Mucosa of rectum (tissue), 2 donors: ENCODE measurements at regions not wholly inside any gene's neighbourhood (a gene's known extent, or its start where the extent isn't known, plus 50 kb on each side); places are given as distances from the start of the nearest gene placed in this dataset.
"Not testable (repeated sequence)": the region's sequence is repeated elsewhere in the genome, so short reads cannot be mapped to it uniquely, and the experiment has no call there.

Experiments used
- H3K27ac ChIP-seq, 2 donors: one replicate each; pipeline ENCODE4 v1.7.0; 2013; ENCODE audit warnings: inconsistent platforms in 2 of 2, low read depth in 2 of 2, low read length in 2 of 2
- H3K27me3 ChIP-seq, 2 donors: one replicate each; pipeline ENCODE4 v1.7.0; 2013; ENCODE audit warnings: low read length in 2 of 2; ENCODE audit not compliant: control insufficient read depth in 2 of 2, insufficient read depth in 2 of 2
- H3K36me3 ChIP-seq, 2 donors: one replicate each; pipeline ENCODE4 v1.7.0; 2013; ENCODE audit warnings: low read length in 2 of 2; ENCODE audit not compliant: control insufficient read depth in 2 of 2, insufficient read depth in 2 of 2
- H3K4me1 ChIP-seq, 2 donors: one replicate each; pipeline ENCODE4 v1.7.0; 2013; ENCODE audit warnings: low read length in 2 of 2, mild to moderate bottlenecking in 1 of 2; ENCODE audit not compliant: control insufficient read depth in 2 of 2, insufficient read depth in 2 of 2
- H3K4me3 ChIP-seq, 2 donors: one replicate each; pipeline ENCODE4 v1.7.0; 2013; ENCODE audit warnings: low read length in 2 of 2
- H3K9ac ChIP-seq, 2 donors: one replicate each; pipeline ENCODE4 v1.7.0; 2013; ENCODE audit warnings: low read length in 2 of 2, low read depth in 1 of 2, mild to moderate bottlenecking in 1 of 2
- H3K9me3 ChIP-seq, 2 donors: one replicate each; pipeline ENCODE4 v1.7.0; 2013; ENCODE audit warnings: low read length in 2 of 2; ENCODE audit not compliant: control insufficient read depth in 2 of 2
- donor health status: healthy.
- donor health status: Normal muscosa, but diverticular disease.

DNA sequence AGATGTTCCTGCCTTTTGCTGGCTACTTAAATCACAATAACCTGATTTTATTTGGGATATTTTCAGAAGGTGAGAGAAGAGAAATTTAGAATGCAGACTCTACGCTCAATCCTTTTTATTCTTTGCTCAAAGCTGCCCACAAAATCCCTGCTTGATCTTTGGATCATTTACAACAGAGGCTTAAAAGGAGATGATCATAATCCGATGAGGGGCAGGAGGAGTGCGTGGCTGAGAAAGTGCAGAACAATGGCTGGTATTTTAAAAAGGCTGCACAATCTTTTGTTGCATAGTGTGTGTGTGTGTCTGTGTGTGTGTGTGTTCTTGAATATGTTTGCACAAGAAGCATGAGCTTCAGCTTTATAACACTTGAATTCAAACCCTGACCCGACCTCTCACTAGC lies 256.3 kb upstream of the MYT1L start:
- H3K9me3 ChIP-seq = peaks cover 2% of the 10 kb centered on the region in 2 donors
- H3K4me3 ChIP-seq = no peak overlapping the region
- no peaks in the 10 kb centered on the region for H3K27me3 ChIP-seq
- H3K9ac ChIP-seq = no peak overlapping the region
- H3K4me1 ChIP-seq = no peaks in the 10 kb centered on the region
- no peak overlapping the region for H3K27ac ChIP-seq
- H3K36me3 ChIP-seq = no peaks in the 10 kb centered on the region

DNA sequence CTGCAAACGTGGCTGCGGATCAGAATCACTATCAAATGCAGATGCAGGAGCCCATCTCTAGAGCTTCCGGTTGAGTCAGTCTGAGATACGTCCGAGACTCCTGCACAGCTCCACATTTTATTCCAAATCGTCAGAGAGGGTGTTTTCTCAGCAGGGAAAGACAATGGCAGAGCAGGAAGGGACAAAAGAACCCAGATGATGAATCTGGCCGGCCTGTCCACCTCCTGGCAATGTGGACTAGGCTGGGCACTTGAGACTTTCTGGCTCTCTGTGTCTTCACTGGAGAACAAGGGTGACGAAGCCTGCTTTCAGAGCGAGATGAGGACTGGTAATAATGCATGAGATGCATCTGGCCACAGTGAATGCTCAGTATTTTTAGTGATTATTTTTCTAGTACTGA lies 255.9 kb upstream of the MYT1L start:
- H3K4me3 ChIP-seq = no peak overlapping the region
- no peaks in the 10 kb centered on the region for H3K27me3 ChIP-seq
- peaks cover 2% of the 10 kb centered on the region in 2 donors for H3K9me3 ChIP-seq
- H3K9ac ChIP-seq = no peak overlapping the region
- H3K4me1 ChIP-seq = no peaks in the 10 kb centered on the region
- no peak overlapping the region for H3K27ac ChIP-seq
- H3K36me3 ChIP-seq = no peaks in the 10 kb centered on the region

DNA sequence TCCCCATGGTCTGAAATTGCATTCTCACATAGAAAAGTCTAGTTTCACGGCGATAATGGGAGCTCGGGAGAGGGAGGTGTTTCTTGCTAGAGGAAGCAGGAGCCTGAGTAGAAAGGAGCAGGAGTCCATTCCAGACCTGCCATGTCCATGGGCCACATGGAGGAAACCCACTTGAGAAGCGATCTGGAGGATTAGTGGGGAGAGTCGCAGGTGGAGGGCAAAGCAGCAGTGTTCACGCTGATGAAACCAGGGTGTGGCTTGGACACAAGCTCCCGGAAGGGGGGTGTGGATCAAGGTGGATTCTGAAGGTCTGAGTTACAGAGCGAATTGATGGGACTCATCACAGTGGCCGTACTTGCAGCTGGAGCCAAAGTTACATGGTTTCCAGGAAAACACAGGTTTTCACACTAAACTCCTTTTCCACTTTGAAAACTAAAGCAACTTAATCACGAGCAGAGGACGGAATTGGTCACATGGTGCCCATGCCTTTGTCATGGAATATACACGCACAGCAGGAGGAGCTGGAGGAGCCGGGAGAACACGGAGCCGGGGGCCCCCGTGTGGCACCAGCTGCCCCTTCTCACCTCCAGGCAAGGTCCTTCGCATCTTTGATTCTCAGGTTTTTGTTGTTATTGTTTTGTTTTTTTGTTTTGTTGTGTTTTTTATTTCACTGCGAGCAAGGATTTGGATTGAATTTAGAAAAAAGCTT lies 255.1 kb upstream of the MYT1L start:
- no peaks in the 10 kb centered on the region for H3K27me3 ChIP-seq
- H3K4me1 ChIP-seq = no peaks in the 10 kb centered on the region
- no peak overlapping the region for H3K9ac ChIP-seq
- H3K36me3 ChIP-seq = no peaks in the 10 kb centered on the region
- H3K9me3 ChIP-seq = peaks cover 2% of the 10 kb centered on the region in 2 donors
- no peak overlapping the region for H3K27ac ChIP-seq
- H3K4me3 ChIP-seq = no peak overlapping the region

DNA sequence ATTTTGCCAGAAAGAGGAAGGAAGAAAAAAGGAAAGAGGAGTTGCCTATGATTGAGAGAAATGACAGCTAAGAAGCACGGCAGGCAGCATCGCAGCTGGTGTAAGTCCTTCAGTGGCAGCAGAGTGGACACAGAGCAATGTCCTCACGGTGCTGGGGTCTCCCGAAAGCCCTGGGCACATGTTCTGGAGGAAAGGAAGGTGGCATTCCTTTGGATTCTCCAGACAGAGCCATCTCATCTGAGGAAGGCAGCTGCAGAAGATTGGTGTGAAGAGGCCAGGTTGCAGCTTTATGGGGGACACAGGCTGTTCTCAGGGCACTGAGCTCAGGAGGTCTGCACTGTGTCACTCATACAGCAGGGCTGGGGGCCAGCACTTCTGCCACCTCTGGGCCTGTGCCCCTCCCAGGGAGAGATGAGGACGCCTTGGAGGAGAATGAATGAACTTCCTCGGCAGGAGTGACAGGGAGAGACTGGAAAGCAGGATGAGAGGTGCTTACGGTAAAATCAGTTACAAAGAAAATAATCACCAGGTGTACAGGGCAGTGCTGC lies 252.0 kb upstream of the MYT1L start:
- Histone ChIP-seq H3K36me3 (no peaks in the 10 kb centered on the region), H3K9ac (no peak overlapping the region), H3K4me1 (no peaks in the 10 kb centered on the region), H3K9me3 (peaks cover 0 to 2% of the 10 kb centered on the region in 2 donors), H3K4me3 (no peak overlapping the region), H3K27ac (no peak overlapping the region), H3K27me3 (no peaks in the 10 kb centered on the region)

DNA sequence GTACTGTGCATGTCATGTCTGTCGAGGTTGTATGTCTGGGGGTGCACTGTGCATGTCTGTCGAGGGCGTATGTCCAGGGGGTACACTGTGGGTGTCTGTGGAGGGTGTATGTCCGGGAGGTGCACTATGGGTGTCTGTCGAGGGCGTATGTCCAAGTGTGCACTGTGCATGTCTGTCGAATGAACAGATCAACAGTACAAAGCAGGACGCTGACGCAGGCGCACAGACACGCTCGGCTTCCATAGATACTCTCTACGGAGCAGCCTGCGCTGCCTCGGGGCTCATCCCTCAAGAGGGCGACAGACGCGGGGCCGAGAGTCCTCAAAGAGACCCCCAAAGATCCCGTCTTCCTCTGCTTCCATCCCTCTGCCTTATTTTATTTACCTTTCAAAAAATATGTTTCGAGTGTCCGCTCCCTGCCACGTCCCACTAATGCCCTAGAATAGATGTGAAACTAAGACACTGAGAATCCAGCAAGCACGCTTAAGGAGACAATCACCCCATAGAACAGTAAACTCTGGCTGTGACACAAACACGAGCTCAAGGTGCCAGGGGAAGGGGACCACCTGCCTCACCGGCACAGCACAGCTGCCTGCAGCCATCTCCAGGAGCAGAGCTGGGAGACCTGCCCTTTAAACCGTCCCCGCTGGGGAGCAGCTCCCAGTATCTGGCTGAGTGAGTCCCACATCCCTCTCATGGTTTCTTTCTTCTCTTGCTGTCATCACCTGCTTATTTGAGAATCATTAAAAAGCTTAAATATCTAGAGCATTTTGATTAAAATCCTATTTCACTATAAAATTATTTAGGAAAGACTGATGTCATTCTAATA lies 250.5 kb upstream of the MYT1L start:
- H3K27ac ChIP-seq = no peak overlapping the region
- no peaks in the 10 kb centered on the region for H3K27me3 ChIP-seq
- peaks cover 0 to 2% of the 10 kb centered on the region in 2 donors for H3K9me3 ChIP-seq
- H3K9ac ChIP-seq = no peak overlapping the region
- no peaks in the 10 kb centered on the region for H3K4me1 ChIP-seq
- H3K4me3 ChIP-seq = no peak overlapping the region
- no peaks in the 10 kb centered on the region for H3K36me3 ChIP-seq

DNA sequence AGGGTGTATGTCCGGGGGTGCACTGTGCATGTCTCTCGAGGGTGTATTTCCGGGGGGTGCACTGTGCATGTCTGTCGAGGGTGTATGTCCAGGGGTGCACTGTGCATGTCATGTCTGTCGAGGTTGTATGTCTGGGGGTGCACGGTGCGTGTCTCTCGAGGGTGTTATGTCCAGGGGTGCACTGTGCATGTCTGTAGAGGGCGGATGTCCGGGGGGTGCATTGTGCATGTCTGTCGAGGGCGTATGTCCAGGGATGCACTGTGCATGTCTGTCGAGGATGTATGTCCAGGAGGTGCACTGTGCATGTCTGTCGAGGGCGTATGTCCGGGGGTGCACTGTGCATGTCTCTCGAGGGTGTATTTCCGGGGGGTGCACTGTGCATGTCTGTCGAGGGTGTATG lies 249.8 kb upstream of the MYT1L start:
- not testable (repeated sequence) for H3K9ac ChIP-seq, H3K27me3 ChIP-seq, H3K36me3 ChIP-seq, H3K9me3 ChIP-seq, H3K4me1 ChIP-seq, H3K27ac ChIP-seq, H3K4me3 ChIP-seq

DNA sequence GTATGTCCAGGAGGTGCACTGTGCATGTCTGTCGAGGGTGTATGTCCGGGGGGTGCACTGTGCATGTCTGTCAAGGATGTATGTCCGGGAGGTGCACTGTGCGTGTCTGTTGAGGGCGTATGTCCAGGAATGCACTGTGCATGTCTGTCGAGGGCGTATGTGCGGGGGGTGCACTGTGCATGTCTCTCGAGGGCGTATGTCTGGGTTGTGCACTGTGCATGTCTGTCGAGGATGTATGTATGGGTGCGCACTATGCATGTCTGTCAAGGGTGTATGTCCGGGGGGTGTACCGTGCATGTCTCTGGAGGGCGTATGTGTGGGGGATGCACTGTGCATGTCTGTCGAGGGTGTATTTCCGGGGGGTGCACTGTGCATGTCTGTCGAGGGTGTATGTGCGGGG lies 249.3 kb upstream of the MYT1L start:
- Histone ChIP-seq H3K9ac (no peak overlapping the region), H3K27me3 (no peaks in the 10 kb centered on the region), H3K9me3 (no peaks in the 10 kb centered on the region), H3K4me3 (no peak overlapping the region), H3K4me1 (no peaks in the 10 kb centered on the region), H3K36me3 (no peaks in the 10 kb centered on the region), H3K27ac (no peak overlapping the region)

DNA sequence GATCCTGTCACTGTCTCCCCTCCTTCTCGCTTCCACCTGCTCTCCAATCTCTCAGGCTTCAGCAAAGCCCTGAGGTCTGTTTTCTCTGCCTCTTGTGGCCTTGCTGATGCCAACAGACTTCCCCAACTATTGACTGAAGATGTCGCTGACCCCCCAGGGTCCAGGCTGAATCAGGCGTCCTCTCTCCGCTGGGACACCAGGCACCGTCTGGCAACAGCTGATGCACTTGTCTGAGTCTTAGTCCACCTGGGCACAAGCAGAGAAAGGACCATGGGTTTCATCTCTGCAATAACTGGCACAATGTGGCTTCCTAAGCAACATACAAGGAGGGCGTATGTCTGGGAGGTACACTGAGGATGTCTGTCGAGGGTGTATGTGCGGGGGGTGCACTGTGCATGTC lies 248.7 kb upstream of the MYT1L start:
- no peak overlapping the region for H3K4me3 ChIP-seq
- H3K36me3 ChIP-seq = no peaks in the 10 kb centered on the region
- H3K4me1 ChIP-seq = no peaks in the 10 kb centered on the region

DNA sequence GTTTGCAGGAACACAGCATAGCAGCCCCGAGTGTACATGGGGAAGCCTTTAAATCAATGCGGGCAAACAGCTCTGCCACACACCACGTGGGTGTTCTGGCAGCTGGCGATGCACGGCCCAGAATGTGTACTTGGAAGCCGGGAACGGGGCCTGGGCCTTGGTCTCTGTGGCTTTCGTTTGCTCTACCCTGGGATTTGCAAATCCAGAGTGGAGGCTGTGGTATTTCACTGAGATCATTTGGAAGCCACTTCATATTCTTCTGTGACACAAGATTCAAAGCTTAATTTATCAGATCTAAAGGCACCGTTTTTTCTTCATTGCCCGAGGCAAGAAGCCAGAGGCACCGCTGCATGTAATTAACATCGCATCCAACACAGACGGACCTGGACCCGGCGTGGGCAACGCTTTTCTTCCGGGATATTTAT lies 246.3 kb upstream of the MYT1L start:
- Histone ChIP-seq H3K36me3 (no peaks in the 10 kb centered on the region), H3K27me3 (no peaks in the 10 kb centered on the region), H3K9ac (no peak overlapping the region), H3K4me1 (no peaks in the 10 kb centered on the region), H3K9me3 (peaks cover 4 to 15% of the 10 kb centered on the region in 2 donors), H3K27ac (no peak overlapping the region), H3K4me3 (no peak overlapping the region)

More for the DNA sequence above, 248.7 kb upstream of the MYT1L start:
- no peak overlapping the region for H3K9ac ChIP-seq
- H3K27me3 ChIP-seq = no peaks in the 10 kb centered on the region
- no peak overlapping the region for H3K27ac ChIP-seq
- H3K9me3 ChIP-seq = no peaks in the 10 kb centered on the region

DNA sequence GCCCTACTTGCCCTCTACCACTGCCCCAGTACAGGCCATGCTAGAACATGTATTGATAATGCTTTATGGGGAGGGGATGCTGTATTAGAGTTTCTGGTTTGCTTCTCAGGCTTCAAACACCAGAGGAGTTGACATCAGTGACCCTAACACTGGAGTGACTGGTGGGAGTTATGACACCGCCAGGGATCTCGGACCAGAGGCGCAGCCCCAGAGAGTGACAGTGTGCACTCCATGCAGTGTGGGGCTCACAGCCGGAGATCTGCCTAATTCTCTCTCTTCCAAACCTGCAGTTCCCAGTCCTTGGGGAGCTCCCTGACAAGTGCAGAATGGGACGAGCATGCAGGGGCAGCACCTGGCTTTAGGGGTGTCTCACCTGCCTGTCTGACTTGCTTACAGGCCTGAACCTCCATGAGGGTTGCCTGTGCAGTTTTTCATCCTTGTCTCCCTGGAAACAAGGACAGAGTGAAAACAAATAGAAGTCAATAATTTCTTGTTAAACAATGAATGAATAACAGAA lies 244.9 kb upstream of the MYT1L start:
- H3K9ac ChIP-seq = no peak overlapping the region
- H3K9me3 ChIP-seq = peaks cover 4 to 15% of the 10 kb centered on the region in 2 donors
- no peaks in the 10 kb centered on the region for H3K4me1 ChIP-seq
- no peak overlapping the region for H3K27ac ChIP-seq
- H3K36me3 ChIP-seq = no peaks in the 10 kb centered on the region
- no peaks in the 10 kb centered on the region for H3K27me3 ChIP-seq
- H3K4me3 ChIP-seq = no peak overlapping the region
